Nephron (organoid): ENCODE measurements at regions not wholly inside any gene's neighbourhood (a gene's known extent, or its start where the extent isn't known, plus 50 kb on each side); places are given as distances from the start of the nearest gene placed in this dataset.

Experiments used
- H3K27ac Mint-ChIP-seq, 3 experiments: 2 replicates each; pipeline ENCODE4 v1.8.0; 2020; ENCODE audit warnings: mixed read lengths in 3 of 3, mild to moderate bottlenecking in 2 of 3, moderate library complexity in 1 of 3
- H3K27me3 Mint-ChIP-seq: 2 replicates; pipeline ENCODE4 v1.8.0; 2021; ENCODE audit warnings: low read depth, mild to moderate bottlenecking, moderate library complexity, mixed read lengths
- H3K36me3 Mint-ChIP-seq: 2 replicates; pipeline ENCODE4 v1.8.0; 2020; ENCODE audit warnings: low read depth, mixed read lengths
- H3K4me1 Mint-ChIP-seq: 2 replicates; pipeline ENCODE4 v1.8.0; 2020; ENCODE audit warnings: mixed read lengths
- H3K4me3 Mint-ChIP-seq, 3 experiments: 2 replicates each; pipeline ENCODE4 v1.8.0; 2020; ENCODE audit warnings: mild to moderate bottlenecking in 3 of 3, mixed read lengths in 3 of 3, moderate library complexity in 2 of 3
- H3K9me3 Mint-ChIP-seq: 2 replicates; pipeline ENCODE4 v1.8.0; 2020; ENCODE audit warnings: mixed read lengths
- TF ChIP-seq, protein P1 (sequence below), 3 experiments: fragments of 200-600 bp; sonication (generic); IDR thresholded peaks; one replicate each; pipeline ENCODE4 v1.5.0; 2021; ENCODE audit warnings: antibody characterized with exemption in 3 of 3; ENCODE audit not compliant: unreplicated experiment in 3 of 3

DNA sequence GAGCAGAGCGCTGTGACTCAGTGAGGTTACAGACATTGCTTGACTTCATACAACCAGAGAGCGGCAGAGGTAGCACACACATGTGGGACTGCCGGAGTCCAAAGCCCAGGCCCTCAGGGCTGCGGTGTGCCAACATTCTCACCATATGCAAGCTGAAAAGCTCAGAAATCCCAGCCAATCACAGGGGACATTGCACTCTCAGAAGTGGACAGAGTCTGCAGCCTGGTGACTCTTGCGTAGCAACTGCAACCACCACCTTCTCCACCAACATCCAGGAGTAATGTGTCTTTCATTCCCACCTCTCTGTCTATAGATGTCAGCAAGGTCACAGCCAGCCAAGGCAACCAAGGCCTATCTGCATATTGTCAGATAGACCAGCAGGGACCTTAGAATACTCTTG lies 158.1 kb downstream of the TTC32 start:
- no peak overlapping the region for H3K27ac Mint-ChIP-seq
- no peak overlapping the region for H3K4me3 Mint-ChIP-seq
- TF ChIP-seq, protein P1, sequence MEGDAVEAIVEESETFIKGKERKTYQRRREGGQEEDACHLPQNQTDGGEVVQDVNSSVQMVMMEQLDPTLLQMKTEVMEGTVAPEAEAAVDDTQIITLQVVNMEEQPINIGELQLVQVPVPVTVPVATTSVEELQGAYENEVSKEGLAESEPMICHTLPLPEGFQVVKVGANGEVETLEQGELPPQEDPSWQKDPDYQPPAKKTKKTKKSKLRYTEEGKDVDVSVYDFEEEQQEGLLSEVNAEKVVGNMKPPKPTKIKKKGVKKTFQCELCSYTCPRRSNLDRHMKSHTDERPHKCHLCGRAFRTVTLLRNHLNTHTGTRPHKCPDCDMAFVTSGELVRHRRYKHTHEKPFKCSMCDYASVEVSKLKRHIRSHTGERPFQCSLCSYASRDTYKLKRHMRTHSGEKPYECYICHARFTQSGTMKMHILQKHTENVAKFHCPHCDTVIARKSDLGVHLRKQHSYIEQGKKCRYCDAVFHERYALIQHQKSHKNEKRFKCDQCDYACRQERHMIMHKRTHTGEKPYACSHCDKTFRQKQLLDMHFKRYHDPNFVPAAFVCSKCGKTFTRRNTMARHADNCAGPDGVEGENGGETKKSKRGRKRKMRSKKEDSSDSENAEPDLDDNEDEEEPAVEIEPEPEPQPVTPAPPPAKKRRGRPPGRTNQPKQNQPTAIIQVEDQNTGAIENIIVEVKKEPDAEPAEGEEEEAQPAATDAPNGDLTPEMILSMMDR (IDR thresholded peaks at IDR 0.05; ENCODE audit: unreplicated experiment in 3 of 3) = no peak
- H3K27me3 Mint-ChIP-seq = peaks cover 8% of the 10 kb centered on the region
- H3K36me3 Mint-ChIP-seq = no peaks in the 10 kb centered on the region
- peaks cover 5% of the 10 kb centered on the region for H3K9me3 Mint-ChIP-seq
- H3K4me1 Mint-ChIP-seq = peaks cover 8% of the 10 kb centered on the region

DNA sequence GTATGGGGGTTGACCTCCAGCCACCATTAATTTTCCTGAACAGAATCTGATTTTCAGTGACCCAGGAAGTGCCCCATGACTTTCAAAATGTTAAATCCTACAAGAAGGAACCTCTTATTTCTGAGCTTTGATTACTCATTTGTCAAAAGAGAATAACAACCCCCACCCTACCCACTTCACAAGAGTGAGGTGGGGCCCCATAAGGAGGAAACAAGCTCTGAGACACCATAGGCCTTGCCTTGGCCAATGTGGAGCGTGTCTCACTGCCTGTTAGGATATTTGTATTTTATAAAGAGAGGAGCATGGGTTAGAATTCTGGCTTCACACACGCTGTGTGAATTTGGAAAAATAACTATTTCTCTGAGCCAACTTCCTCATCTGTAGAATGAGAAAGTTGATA lies 158.9 kb downstream of the TTC32 start:
- Mint-ChIP-seq H3K4me1 (peaks cover 12% of the 10 kb centered on the region), H3K4me3 (no peak overlapping the region), H3K27ac (no peak overlapping the region), H3K36me3 (no peaks in the 10 kb centered on the region), H3K27me3 (peaks cover 6% of the 10 kb centered on the region), H3K9me3 (peaks cover 5% of the 10 kb centered on the region)
- TF ChIP-seq, protein P1 (IDR thresholded peaks at IDR 0.05; ENCODE audit: unreplicated experiment in 3 of 3) = no peak

DNA sequence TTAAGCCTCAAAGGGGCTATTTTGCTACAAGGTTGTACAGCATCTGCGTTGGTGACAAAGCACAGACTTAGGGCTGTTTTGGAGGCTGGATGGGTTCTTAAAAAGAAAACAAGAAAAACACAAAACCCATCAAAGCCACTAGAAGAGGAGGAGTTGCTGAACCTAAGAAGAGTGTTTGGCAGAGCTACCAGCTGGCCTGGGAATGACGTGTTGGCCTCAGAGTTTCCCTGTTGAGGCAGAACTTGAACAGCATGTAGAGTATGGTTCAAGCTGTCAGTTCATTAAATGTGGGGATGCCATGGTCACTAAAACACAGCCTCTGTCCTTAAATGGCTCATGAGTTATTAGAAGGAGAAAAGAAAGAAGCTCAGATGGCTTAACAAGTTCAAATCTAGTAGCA lies 162.5 kb downstream of the TTC32 start:
- Mint-ChIP-seq H3K4me1 (peaks cover 7% of the 10 kb centered on the region), H3K4me3 (no peak overlapping the region), H3K27ac (no peak overlapping the region), H3K9me3 (peaks cover 5% of the 10 kb centered on the region), H3K36me3 (no peaks in the 10 kb centered on the region), H3K27me3 (no peaks in the 10 kb centered on the region)
- TF ChIP-seq, protein P1 (IDR thresholded peaks at IDR 0.05; ENCODE audit: unreplicated experiment in 3 of 3) = no peak

DNA sequence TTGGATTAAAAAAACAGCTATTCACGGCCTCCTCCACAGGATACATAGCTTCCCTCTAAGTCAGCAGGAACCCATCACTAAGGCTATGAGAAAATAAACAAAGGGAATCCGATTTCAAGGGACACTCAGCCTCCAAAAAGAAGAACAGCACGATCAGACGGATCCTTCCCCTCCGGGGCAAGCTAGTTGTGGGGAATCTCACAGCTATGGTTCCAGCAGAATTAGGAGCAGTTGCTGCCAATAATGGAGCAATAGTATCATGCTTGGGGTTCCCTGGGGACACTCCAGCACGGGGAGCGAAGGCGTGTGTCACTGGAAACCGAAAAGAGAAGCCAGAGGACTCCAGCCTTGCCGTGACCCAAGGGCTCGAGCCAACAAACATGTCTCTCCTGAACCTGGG lies 163.1 kb downstream of the TTC32 start:
- Mint-ChIP-seq H3K4me3 (no peak overlapping the region), H3K36me3 (no peaks in the 10 kb centered on the region), H3K27me3 (no peaks in the 10 kb centered on the region), H3K9me3 (peaks cover 5% of the 10 kb centered on the region), H3K4me1 (peaks cover 11% of the 10 kb centered on the region), H3K27ac (peak overlapping the region in 1 of 3 experiments; percentile 31)
- TF ChIP-seq, protein P1 (IDR thresholded peaks at IDR 0.05; ENCODE audit: unreplicated experiment in 3 of 3) = no peak

DNA sequence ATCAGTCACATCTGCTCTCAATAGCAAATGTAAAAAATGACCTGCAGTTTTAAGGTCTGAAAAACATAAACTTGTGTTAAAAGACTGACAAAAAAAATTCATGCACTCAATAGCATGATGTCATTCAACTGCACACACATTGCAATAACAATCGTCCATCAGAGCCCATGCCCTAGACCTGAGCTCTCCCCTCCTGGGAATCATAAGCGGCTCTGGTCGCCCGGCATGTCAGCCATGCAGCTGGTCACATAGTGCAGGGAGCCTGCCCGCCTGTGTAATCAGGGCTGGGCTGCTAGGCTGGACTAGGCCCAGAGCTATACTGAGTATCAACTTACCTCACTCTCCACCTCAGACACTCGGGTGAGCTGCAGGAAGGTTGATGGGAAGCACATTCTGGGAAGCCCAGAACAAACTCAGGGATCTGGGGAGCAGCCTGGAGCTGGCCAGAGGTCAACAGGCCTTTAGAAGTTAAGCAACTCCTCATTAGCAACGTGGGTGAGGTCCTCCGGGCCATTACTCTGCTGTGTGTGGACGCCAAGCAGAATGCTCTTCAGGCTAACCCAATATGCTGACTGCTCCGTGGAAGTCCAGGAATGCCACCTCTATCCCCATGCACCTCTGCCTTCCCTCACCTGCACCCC lies 165.5 kb downstream of the TTC32 start:
- Mint-ChIP-seq H3K27me3 (no peaks in the 10 kb centered on the region), H3K4me3 (no peak overlapping the region), H3K9me3 (peaks cover 5% of the 10 kb centered on the region), H3K4me1 (peaks cover 22% of the 10 kb centered on the region), H3K36me3 (no peaks in the 10 kb centered on the region), H3K27ac (peak overlapping the region in 1 of 3 experiments; percentile 52)
- TF ChIP-seq, protein P1 (IDR thresholded peaks at IDR 0.05; ENCODE audit: unreplicated experiment in 3 of 3) = no peak

DNA sequence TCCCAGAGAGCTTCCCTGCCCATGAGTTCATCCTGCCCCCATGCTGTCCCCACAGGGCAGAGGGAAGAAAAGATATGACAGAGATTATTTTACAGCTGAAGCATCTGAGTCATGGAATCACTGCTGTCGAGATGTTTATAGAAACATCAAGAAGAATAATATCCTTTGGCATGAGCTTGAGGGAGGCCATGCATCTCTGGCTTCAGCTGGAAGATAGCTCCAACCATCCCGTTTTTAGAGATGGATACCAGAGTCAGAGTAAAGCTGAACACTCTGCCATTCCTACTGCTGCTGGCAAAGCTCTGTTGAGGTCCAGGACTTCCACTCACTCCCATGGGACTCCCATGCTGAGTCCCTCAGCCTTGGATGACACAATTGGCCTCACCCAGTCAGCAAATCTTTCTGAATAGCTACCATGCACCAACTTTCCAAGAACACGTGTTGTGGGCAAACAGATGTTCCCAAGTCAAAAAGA lies 167.8 kb downstream of the TTC32 start:
- peaks cover 22% of the 10 kb centered on the region for H3K4me1 Mint-ChIP-seq
- no peaks in the 10 kb centered on the region for H3K9me3 Mint-ChIP-seq
- H3K27ac Mint-ChIP-seq = peak overlapping the region; percentile 65 to 92 (median 71)
- no peak overlapping the region for H3K4me3 Mint-ChIP-seq
- H3K27me3 Mint-ChIP-seq = no peaks in the 10 kb centered on the region
- TF ChIP-seq, protein P1 (IDR thresholded peaks at IDR 0.05; ENCODE audit: unreplicated experiment in 3 of 3) = no peak
- no peaks in the 10 kb centered on the region for H3K36me3 Mint-ChIP-seq
